ENCODE measurements at regions not wholly inside any gene's neighbourhood (a gene's known extent, or its start where the extent isn't known, plus 50 kb on each side); places are given as distances from the start of the nearest gene placed in this dataset.

DNA sequence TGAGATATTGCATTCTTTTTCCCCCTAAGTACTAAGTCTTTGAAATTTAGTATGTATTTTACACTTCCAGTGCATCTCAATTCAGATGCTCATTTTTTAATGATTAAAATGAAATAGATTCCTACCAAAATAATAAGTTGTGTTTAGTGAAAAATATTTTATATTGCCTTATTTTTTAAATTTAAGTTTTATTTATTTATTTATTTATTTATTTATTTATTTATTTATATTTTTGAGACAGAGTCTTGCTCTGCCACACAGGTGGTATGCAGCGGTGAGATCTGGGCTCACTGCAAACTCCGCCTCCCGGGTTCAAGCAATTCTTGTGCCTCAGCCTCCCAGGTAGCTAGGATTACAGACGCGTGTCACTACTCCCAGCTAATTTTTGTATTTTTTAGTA is 95.5 kb downstream of the RPS24 start:
- ChIA-PET CTCF (no interaction called here), POLR2A (no interaction called here)
- no peak for DNase-seq (ENCODE audit: extremely low spot score)
- TF ChIP-seq, protein P1, sequence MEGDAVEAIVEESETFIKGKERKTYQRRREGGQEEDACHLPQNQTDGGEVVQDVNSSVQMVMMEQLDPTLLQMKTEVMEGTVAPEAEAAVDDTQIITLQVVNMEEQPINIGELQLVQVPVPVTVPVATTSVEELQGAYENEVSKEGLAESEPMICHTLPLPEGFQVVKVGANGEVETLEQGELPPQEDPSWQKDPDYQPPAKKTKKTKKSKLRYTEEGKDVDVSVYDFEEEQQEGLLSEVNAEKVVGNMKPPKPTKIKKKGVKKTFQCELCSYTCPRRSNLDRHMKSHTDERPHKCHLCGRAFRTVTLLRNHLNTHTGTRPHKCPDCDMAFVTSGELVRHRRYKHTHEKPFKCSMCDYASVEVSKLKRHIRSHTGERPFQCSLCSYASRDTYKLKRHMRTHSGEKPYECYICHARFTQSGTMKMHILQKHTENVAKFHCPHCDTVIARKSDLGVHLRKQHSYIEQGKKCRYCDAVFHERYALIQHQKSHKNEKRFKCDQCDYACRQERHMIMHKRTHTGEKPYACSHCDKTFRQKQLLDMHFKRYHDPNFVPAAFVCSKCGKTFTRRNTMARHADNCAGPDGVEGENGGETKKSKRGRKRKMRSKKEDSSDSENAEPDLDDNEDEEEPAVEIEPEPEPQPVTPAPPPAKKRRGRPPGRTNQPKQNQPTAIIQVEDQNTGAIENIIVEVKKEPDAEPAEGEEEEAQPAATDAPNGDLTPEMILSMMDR (IDR thresholded peaks at IDR 0.05; ENCODE audit: control extremely low read depth, extremely low read depth, low read depth, missing control alignments) = no peak

DNA sequence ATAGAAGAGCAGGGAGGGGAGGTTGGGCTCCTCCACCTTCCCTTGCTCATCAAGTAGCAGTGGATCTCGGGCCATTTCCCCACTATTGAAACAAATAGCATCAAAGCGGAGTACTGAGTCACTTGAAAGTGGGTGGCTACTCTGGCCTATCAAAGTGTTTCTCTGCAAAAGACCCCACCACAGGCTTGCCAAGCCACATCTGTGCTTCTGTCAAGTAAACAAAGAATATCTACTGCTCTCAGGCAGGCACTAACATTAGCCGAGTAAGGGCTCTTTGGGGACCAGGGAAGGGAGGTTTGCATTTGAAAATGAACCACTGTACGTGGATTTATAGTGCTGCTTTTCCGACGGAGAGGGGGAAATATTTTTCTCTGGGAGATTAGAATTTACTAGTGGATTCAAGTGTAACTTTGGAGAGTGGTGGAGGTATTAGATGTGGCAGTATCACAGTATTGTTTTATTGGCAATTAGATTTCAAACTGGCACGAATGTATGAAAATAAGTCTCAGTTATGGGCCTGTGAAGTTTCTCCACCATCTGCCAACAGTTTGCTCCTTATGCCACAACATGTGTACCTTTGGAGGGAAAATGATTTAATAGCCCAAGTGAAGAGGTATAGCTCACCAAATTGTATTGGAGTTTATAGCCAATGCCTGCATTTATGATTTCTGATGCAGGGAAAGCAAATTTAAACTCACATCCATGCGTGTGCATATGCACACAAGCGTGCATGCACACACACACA is 97.5 kb downstream of the RPS24 start:
- ChIA-PET CTCF (no interaction called here), POLR2A (no interaction called here)
- TF ChIP-seq, protein P1 (IDR thresholded peaks at IDR 0.05; ENCODE audit: control extremely low read depth, extremely low read depth, low read depth, missing control alignments) = no peak
- no peak for DNase-seq (ENCODE audit: extremely low spot score)

DNA sequence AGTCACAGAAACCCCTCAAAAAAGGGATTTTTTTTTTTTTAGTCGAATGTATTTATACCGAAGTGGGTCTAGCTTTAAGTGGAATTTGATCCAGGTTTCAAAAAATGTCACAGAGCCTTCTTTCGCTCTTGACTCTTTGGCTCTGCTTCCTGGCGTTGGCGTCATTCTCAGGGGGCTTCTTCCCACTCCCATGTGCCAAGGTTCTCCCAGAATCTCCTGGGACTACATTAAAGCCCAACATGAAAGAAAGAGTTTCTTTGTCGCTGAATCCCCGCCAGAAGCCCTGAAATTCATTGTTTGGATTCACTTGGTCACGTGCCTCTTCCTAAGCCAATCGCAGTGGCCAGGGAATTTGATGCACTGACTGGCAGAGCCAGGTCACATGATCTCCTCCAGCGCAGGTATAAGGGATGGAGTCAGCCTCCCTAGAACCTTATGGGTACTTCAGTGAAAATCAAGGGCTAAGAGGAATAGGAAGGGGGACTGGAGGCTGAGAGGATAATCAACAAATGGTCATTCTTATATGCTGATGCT is 101.2 kb downstream of the RPS24 start:
- TF ChIP-seq, protein P1 (IDR thresholded peaks at IDR 0.05; ENCODE audit: control extremely low read depth, extremely low read depth, low read depth, missing control alignments) = no peak
- no peak for DNase-seq (ENCODE audit: extremely low spot score)
- POLR2A ChIA-PET = no interaction called here
- CTCF ChIA-PET = no interaction called here

DNA sequence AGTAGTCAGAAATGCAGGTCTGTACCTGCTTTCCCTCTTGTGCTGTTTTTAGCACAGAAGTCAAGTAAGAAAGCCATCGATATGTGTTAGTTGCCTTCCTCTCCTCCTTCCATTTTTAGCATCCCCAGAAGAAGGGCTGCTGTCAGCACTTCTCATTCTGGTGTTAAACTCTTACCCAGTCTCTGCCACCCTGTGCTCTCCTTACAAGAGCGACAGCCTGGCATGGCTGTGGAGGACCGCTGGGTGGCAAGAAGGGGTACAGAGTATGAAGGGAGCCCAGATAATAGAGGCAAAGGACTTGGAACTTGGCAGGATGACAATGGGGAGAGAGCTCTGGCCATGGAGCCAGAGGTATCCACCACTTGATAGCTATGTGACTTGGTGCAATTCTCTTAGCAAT is 103.5 kb downstream of the RPS24 start:
- TF ChIP-seq, protein P1 (IDR thresholded peaks at IDR 0.05; ENCODE audit: control extremely low read depth, extremely low read depth, low read depth, missing control alignments) = no peak
- no peak for DNase-seq (ENCODE audit: extremely low spot score)
- CTCF ChIA-PET = no interaction called here
- POLR2A ChIA-PET = no interaction called here

DNA sequence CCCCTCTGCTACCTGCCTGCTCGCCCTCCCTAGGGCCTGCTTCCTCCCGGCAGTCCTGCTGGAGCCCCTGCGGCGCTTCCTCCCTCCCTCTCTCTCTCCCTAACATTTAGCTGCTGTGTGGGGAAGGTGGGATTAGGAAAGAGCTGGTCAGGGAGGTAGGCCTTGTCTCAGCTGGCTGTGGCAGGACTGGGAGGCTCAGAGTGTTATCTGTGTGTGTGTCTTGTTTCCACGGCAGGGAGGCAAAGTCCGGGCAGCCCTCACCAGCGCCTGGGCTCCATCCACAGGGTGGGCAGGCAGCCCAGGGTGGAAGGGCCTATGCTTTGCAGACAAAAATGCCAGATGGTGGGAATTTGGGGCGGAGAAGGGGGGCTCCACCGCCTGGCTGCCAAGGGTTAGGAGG is 105.7 kb downstream of the RPS24 start:
- no peak for DNase-seq (ENCODE audit: extremely low spot score)
- ChIA-PET CTCF (no interaction called here), POLR2A (no interaction called here)
- TF ChIP-seq, protein P1 (IDR thresholded peaks at IDR 0.05; ENCODE audit: control extremely low read depth, extremely low read depth, low read depth, missing control alignments) = no peak

DNA sequence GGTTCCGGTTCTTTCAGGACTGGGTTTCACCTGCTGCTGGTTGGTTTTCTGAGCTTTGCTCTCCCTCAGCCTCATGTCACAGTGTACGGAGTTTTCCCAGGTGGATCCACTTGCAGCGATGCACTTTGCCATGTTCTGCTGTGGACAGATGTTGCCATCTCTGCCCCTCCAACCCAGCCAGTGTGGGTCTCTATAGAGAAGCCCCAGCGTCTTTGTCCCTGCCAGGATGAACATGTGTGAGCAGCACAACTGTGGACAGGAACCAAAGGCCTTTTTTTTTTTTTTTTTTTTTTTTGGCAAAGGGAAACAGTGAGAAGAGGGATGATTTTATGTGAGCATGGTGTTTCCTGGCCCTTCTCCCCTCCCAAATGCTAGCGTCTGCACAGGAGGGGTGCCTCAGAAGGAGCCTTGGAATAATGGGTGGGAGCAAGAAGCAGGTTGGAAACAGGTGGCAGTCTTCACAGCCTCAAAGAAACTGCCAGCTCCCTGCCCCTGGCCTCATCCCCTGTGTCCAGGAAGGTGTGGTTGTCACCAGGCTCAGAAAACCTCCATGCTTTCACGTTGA is 106.5 kb downstream of the RPS24 start:
- POLR2A ChIA-PET = no interaction called here
- CTCF ChIA-PET = no interaction called here
- DNase-seq (ENCODE audit: extremely low spot score) = no peak
- TF ChIP-seq, protein P1 (IDR thresholded peaks at IDR 0.05; ENCODE audit: control extremely low read depth, extremely low read depth, low read depth, missing control alignments) = no peak

Measured in GM10248 (cell line).